WTC11 (cell line): ENCODE measurements at regions not wholly inside any gene's neighbourhood (a gene's known extent, or its start where the extent isn't known, plus 50 kb on each side); places are given as distances from the start of the nearest gene placed in this dataset.

ENCODE experiments used
- SMAD3 ChIP-seq: sonication (generic); formaldehyde crosslinking; IDR thresholded peaks from 2 replicates; pipeline ENCODE4 v1.8.0; 2022; ENCODE audit warnings: missing genetic modification reagents, mild to moderate bottlenecking, borderline replicate concordance
- TF ChIP-seq, protein P1 (sequence below): sonication (generic); formaldehyde crosslinking; IDR thresholded peaks from 2 replicates; pipeline ENCODE4 v1.8.1; 2022; ENCODE audit warnings: mild to moderate bottlenecking, missing genetic modification reagents, moderate library complexity, borderline replicate concordance
- TF ChIP-seq, protein P2 (sequence below): sonication (generic); formaldehyde crosslinking; IDR thresholded peaks from 2 replicates; pipeline ENCODE4 v1.8.1; 2022; ENCODE audit warnings: mild to moderate bottlenecking, moderate library complexity, missing genetic modification reagents
- TF ChIP-seq, protein P3 (sequence below): fragments of 200-600 bp; IDR thresholded peaks from 2 replicates; pipeline ENCODE4 v1.8.0; 2022; ENCODE audit warnings: antibody characterized with exemption

DNA sequence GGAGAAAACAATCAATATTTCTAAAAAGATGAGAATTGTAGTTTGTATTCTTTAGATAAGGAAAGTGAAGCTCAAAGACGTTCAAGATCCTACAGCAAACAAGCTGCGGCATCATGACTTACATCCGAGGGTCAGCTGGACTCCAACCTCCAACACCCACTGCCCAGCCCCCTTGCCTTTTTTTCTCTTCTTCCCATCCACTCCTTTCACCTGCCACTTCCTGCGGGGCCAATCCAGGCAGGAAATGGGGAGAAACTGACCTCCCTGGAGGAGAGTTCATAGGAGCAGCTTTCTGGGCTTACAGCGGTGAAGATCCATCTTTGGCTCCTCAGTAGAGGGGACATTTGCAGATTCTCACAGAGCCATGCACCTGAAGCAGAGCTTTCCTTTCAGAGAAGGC, 361.5 kb downstream of the PTPRU start:
- TF ChIP-seq SMAD3 (CRISPR knock-in tag): no peak
- TF ChIP-seq, protein P1, sequence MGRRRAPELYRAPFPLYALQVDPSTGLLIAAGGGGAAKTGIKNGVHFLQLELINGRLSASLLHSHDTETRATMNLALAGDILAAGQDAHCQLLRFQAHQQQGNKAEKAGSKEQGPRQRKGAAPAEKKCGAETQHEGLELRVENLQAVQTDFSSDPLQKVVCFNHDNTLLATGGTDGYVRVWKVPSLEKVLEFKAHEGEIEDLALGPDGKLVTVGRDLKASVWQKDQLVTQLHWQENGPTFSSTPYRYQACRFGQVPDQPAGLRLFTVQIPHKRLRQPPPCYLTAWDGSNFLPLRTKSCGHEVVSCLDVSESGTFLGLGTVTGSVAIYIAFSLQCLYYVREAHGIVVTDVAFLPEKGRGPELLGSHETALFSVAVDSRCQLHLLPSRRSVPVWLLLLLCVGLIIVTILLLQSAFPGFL (CRISPR knock-in tag): no peak
- TF ChIP-seq, protein P2, sequence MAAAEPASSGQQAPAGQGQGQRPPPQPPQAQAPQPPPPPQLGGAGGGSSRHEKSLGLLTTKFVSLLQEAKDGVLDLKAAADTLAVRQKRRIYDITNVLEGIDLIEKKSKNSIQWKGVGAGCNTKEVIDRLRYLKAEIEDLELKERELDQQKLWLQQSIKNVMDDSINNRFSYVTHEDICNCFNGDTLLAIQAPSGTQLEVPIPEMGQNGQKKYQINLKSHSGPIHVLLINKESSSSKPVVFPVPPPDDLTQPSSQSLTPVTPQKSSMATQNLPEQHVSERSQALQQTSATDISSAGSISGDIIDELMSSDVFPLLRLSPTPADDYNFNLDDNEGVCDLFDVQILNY (CRISPR knock-in tag): no peak
- TF ChIP-seq, protein P3, sequence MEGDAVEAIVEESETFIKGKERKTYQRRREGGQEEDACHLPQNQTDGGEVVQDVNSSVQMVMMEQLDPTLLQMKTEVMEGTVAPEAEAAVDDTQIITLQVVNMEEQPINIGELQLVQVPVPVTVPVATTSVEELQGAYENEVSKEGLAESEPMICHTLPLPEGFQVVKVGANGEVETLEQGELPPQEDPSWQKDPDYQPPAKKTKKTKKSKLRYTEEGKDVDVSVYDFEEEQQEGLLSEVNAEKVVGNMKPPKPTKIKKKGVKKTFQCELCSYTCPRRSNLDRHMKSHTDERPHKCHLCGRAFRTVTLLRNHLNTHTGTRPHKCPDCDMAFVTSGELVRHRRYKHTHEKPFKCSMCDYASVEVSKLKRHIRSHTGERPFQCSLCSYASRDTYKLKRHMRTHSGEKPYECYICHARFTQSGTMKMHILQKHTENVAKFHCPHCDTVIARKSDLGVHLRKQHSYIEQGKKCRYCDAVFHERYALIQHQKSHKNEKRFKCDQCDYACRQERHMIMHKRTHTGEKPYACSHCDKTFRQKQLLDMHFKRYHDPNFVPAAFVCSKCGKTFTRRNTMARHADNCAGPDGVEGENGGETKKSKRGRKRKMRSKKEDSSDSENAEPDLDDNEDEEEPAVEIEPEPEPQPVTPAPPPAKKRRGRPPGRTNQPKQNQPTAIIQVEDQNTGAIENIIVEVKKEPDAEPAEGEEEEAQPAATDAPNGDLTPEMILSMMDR: no peak
